ENCODE measurements at regions not wholly inside any gene's neighbourhood (a gene's known extent, or its start where the extent isn't known, plus 50 kb on each side); places are given as distances from the start of the nearest gene placed in this dataset.
A peak's percentile ranks its signal among the peaks of the same experiment; 100 is the strongest.
"Not testable (repeated sequence)": the region's sequence is repeated elsewhere in the genome, so short reads cannot be mapped to it uniquely, and the experiment has no call there.

DNA sequence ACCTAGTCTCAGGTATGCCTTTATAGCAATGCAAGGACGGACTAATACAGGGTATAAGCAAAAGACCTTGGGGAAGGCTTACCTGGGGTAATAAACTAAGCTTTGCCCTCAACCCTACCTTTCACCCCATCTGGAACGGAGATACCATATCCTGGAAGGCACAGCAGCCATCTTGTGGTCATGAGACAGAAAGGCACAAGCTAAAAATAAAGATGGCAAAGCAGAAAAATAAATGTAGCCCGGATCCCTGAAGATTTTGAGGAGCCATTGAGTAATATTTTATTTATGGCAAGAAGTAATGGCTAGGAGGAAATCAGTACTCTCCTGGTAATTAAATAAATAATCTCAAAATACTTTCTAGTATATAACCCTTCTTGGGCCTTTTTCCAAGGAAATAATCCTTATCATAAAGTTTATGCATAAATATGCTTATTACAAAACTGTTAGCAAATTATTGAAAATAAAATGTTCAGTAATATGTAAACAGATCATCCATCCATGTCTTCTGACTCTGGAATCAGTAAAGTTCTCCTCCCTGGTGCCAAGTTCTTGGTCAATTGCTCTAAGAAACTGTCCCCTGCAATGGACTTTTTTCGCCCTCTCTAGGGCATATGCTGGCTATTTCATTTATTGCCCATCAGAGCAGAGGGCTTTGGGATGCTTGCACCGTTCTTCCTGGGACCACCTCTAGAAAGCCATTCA, 198.7 kb downstream of the SPP2 start:
- no peak for DNase-seq (ENCODE audit: low read depth, low spot score)

DNA sequence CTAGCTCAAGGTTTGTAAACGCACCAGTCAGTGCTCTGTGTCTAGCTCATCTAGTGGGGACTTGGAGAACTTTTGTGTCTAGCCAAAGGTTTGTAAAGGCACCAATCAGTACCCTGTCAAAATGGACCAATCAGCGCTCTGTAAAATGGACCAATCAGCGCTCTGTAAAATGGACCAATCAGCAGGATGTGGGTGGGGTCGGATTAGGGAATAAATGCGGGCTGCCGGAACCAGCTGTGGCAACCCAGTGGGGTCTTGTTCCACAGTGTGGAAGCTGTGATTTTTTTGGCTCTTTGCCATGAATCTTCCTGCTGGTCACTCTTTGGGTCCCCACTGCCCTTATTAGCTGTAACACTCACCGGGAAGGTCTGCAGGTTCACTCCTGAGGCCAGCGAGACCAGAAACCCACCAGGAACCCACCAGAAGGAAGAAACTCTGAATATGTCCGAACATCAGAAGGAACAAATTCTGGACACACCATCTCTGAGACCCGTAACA, 197.8 kb downstream of the SPP2 start:
- DNase-seq (ENCODE audit: low read depth, low spot score): not testable (repeated sequence)

DNA sequence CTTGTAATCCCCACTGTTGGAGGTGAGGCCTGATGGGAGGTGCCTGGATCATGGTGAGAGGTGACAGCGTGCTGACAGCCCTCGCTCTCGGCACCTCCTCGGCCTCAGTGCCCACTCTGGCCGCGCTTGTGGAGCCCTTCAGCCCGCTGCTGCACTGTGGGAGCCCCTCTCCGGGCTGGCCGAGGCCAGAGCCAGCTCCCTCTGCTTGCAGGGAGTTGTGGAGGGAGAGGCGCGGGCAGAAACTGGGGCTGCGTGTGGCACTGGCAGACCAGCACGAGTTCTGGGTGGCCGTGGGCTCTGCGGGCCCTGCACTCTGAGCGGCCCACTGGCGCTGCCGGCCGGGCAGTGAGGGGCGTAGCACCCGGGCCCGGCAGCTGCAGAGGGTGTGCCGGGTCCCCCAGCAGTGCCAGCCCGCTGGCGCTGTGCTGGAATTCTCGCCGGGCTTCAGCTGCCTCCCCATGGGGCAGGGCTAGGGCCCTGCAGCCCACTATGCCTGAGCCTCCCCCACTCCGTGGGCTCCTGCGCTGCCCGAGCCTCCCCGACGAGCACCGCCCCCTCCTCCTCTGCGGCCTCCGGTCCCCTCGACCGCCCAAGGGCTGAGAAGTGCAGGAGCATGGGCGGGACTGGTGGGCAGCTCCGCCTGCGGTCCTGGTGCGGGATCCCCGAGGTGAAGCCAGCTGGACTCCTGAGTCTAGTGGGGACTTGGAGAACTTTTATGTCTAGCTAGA, 197.1 kb downstream of the SPP2 start:
- no peak for DNase-seq (ENCODE audit: low read depth, low spot score)

DNA sequence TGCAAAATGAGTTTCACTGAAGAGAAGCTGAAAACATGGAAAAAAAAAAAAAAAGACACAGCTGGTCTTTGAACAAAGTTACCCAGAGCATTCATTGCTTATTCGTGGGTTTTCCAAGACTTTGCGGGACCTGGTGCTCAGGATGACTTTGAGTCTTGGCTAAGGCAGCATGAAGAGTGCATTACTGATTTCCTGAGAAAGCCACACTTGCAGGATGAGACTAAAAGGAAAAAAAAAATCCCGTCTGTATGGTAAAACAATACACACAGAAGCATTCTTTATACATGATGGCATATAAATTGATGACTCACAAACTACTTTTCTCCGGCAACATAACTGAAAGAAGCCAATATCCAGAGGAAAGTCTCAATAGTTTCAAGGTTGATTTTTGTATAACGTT, 195.4 kb downstream of the SPP2 start:
- DNase-seq (ENCODE audit: low read depth, low spot score): peak; percentile 43

DNA sequence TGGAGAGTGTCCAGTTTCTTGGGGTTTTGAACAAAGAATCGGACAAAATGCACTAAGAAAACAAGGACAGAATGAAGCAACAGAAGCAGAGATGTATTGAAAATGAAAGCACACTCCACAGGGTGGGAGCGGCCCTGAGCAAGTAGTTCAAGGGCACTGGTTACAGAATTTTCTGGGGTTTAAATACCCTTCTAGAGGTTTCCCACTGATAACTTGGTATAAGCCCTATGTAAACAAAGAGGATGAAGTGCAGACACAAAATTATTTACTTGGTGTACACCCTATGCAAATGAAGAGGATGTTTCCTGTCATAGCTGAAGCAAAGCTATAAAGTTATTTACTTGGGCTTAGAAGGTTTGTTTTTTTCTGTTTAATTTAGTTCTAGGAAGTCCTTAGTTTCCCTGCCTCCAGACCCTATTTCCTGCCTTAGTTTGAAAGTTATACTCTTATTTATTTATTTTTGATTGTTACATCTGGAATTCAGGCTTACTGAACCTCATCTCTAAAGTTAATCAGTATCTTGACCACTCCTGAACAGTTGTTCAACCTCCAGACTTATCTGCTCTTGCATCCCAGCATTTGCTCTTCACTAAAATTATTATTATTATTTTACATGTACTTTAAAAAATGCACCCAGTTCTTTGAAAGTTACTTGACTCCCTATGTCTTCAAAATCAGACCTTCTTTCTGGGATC, 193.5 kb downstream of the SPP2 start:
- peak; percentile 51 for DNase-seq (ENCODE audit: low read depth, low spot score)

DNA sequence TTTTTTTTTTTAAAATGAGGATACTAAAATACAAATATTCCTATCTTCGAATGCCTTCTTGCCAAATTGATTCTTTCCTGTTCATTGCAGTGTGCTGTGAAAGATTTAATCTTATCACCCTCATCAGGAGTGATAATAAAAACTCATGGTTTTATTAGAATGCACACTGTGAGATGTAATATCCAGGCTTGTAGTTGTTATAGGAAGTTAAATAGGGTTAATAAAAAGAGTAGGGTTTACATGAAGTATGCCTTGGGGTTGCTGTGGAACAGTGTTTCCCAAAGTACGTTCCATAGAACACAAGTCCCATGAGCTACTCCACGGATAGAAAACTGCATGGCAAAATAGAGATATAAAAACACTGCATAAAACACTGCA, 191.9 kb downstream of the SPP2 start:
- DNase-seq (ENCODE audit: low read depth, low spot score): no peak

DNA sequence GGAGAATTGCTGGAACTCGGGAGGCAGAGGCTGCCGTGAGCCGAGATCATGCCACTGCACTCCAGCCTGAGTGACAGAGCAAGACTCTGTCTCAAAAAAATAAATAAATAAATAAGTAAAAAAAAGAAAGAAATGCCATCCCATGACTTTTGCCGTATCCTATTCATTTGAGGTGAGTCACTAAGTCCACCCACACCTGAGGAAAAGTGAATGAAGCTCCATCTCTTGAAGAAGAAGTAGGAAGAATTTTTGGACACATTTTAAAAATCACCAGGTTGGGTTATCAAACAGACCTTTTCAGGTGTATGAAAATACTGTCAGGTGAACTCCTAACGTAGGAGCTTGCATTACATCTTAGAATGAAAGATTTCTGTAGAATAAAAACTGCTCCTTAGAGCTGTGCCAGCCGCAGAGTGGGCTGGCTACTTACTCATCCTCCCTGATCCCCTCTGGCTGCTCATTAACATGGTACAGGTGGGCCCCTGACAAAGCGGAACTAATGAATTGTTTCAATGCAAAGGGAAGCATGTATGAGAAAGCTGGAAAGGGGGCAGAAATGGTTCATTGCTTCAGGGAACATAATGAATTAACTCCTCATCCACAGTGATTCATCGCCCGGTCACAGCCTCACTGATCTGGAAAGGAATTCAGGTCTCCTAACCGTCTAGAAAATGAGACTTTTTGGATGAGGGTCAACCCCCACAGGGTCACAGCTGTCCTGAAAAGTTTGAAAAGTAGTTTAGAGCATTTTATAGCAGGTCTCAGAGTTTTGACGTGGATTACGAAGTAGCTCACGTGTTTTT, 191.4 kb downstream of the SPP2 start:
- no peak for DNase-seq (ENCODE audit: low read depth, low spot score)

DNA sequence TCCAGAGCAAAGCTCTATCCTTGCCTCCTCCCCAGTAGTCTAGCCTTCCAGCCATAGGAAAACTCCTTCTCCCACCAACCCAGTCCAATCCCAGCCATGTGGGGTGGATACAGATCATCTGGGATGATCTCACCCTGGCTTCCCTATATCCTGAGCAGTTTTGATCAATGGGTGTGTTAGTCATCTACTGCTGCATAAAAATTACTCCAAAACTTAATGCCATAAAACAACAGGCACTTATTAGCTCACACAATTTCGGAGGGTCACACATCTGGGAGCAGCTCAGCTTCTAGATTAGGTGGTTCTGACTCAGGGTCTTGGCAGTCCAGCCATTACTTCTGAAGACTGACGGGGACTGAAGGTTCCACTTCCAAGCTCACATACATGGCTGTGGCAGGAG, 190.4 kb downstream of the SPP2 start:
- no peak for DNase-seq (ENCODE audit: low read depth, low spot score)

DNA sequence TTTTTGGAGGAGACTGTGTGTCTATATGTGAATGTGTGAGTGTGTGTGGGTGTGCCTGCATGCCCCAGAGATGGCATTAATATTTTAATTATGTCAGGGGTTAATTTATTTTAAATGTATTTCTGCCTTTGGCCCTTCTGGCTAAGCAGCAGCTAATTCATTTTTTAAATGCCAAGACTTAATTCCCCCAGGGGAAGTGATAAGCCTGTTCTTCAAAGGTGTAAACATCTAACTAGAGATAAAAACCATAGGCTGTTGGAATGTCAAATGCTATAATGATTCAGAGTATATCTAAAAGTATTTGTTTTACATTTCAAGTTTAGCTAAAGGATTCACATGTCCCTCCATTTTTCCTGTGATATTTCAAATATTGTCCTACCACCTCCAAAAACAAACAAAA, 184.7 kb downstream of the SPP2 start:
- no peak for DNase-seq (ENCODE audit: low read depth, low spot score)

DNA sequence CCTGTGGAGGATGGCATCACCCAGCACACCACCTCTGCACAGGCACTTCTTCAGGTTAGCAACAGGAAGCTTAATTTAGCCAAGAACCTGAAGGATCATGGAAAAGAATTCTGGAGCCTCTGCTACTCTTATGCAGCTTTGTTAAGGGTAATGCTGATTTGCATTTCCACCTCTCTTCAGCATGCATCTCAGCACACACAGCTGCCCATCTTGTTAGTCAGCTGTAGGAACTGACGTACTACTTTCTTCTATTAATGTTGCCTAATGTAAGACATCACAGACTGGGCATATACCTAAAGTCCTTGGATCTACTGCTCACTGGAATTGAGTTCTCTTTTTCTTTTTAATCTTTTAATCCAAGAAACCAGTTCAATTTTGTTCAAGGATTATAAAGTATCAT, 181.0 kb downstream of the SPP2 start:
- DNase-seq (ENCODE audit: low read depth, low spot score): no peak

DNA sequence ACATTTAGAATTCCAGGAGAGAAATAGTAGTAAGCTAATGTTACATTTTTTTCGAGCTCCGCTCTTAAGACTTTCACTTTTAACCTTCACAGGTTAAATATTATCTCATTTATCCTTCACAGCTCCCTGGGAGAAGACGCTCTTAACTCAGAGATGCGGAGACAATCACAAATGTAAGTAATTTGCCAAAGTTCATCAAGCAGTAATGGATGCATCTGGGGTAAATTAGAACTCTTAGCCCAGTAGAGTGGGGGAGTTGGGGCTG, 168.5 kb downstream of the SPP2 start:
- DNase-seq (ENCODE audit: low read depth, low spot score): no peak

DNA sequence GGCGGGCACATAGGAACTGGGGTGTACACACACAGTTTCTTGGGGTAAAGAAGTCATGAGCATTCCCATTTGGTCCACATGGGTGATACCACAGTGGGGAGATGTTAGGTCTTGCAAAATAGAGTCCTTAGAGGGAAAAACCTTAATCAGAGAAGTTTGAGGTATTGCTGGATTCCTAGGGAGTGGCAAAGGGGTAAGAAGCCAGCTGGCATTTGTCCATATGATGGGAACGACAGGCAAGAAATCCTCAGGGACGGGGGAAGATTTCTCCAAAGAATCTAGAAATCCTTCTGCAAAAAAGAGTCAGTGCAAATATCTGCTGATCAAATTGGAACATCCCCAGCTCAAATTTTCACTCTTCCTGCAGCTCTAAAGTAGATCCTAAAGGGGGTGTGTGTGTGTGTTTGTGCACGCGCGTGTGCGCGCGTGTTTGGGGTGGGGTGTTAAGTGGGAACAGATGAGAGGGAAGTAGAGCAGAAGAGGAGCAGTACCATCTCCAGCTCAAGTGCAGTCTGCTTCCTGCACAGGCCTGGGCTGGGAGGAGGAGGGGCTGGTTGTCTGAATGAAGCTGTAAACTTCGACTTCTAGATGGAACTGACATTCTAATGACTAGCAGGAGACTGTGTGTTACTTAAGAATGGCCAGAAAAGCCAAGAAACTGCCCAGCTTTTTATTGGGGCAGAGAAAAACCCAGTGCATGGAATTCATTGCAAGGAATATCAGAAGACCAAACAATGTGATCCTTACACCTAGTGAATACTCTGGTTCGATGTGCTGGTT, 168.0 kb downstream of the SPP2 start:
- no peak for DNase-seq (ENCODE audit: low read depth, low spot score)

DNA sequence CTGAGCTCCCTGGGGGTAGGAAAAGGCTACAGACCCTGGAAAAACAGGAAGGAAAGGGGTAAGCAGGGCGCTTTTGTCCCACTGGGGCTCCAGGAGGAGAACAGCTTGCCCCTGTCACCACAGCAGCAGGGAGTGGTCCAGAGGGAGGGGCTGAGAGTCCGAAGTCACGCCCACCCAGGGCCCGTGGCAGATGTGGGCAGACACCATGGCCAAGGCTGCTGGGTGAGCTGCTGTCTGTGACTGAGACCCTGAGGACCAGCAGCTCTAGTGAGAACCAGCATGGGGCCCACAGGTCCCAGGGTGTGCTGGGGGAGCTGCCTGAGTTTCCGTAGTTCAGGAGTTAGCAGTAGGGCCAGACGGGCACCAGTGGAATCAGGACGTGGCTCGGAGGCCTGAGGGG, 162.0 kb downstream of the SPP2 start:
- no peak for DNase-seq (ENCODE audit: low read depth, low spot score)

DNA sequence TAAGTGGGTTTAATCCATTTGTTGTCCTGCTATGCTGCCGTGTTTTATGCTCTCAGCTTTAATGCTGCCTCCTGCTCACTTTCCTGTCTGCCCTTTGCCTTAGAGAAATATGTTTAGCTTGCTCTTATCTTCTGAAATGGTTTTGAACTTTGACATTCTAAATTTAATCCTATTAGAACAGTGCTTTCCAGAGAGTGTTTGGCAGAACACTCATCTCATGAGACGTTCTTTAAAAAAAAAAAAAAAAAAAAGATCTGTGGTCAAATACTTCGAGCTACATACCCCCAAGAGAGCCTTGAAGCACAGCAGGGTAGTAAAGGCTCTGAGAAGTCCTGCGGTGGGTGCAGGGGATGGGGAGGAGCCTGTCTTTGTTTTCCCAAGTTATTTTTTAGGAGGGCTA, 161.3 kb downstream of the SPP2 start:
- DNase-seq (ENCODE audit: low read depth, low spot score): no peak

DNA sequence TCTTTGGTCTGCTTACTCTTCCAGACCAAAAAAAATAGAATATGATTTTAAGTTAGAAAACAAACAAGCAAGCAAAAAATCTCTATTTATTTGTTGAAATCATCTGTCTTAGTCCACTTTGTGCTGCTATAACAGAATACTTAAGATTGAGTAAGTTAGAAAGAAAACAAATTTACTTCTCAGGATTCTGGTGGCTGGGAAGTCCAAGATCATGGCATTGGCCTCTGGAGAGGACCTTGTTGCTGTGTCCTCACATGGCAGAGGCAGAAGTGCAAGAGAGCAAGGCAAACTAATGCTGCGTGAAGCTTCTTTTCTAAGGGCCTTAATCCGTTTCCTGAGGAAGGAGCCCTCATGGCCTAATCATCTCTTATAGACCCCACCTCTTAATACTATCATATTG, 156.2 kb downstream of the SPP2 start:
- DNase-seq (ENCODE audit: low read depth, low spot score): no peak

DNA sequence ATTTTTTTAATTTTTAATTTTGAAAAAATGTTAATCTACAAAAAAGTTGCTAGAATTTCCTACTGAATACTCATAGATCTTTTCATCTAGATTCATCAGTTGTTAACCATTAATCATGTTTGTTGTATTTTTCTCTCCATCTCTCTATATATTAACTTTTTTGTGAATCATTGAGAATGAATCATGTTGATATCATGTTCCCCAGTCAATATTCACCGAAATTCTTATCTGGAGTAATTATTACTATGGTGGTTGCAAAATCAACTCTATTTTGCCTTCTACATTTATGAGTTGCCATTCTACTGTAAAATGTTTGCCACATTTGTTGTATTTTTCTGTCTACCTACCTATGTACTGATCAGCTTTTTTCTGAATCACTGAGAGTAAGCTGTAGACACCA, 154.0 kb downstream of the SPP2 start:
- no peak for DNase-seq (ENCODE audit: low read depth, low spot score)

DNA sequence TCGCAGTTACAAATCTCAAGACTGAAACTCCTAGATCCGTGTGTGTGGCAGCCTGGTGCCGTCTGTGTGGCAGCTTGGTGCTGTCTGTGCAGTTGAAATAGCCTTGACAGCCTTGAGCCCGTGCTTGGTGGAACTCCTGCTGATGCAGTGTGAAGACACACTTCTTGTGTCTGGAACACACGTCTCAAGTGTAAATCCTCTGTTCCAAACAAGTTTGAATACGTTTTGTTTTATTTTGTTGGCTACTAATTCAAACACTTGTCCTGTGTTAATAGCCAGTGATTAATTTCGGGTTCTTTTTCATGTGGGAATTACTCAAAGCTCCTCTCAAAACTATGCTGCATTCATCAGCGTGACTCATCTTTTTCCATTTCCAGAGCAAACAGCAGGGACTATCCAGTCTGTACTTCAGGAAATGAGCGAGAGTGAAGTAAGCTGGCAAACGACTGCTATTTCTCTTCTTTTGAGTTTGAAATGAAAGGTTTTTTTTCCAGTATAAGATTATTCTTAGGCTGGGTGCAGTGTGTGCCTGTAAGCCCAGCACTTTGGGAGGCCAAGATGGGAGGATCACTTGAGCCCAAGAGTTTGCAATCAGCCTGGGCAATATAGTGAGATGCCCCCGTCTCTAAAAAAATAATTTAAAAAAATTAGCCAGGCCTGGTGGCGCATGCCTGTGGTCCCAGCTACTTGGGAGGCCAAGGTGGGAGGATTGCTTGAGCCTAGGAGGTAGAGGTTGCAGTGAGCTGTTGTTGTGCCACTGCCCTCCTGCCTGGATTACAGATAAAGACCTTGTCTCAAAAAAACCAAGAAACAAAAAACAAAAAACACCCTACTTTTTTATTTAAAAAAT, 152.9 kb downstream of the SPP2 start:
- peak; percentile 77 for DNase-seq (ENCODE audit: low read depth, low spot score)

DNA sequence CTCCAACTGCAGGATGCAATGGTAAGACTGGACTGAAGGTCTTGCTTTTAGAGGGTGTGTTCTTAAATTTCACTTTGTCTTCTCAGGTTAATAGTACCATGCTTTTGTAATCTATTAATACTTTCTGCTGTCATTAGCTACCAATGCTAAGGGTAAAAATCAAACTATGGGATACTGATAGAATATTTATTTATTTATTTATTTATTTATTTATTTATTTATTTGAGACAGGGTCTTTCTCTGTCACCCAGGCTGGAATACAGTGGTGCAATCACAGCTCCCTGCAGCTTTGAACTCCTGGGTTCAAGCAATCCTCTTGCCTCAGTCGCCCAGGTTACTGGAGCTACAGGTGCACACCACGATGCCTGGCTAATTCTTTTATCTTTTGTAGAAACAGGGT, 152.1 kb downstream of the SPP2 start:
- no peak for DNase-seq (ENCODE audit: low read depth, low spot score)

DNA sequence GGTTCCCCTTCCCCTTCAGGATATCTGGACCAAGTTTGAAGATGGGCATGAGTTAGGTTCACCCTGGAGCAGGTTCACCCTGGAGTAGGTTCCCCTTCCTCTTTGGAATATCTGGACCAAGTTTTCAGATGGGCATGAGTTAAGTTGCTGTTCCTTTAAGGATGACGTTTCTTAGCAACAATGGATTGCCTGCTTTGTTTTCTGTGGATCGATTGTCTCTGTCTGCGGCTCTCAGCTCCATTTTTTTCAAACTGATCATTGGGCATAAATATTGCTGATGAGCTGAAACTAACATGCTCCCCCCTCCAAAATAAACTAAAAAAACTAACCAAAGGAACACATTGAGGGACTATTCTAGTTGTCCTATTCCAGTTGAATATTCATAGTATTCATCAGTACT, 149.5 kb downstream of the SPP2 start:
- no peak for DNase-seq (ENCODE audit: low read depth, low spot score)

DNA sequence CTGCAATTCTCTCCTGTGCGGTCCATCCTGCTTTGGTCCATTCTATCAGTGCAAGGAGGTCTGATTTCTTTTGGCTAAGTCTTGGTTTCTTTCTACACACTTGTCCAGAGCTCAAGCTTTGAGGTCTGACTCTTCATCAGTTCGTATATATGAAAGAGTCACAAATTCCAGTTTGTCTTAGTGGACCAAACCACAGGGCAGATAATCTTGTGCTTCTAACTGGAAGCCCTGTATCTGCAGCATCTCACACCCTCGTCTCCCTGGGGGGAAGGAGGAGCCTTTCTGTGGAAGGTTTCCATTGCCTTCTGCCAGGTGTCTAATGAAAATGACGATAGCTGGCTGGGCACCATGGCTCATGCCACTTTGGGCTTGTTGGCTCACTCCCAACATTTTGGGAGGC, 148.5 kb downstream of the SPP2 start:
- no peak for DNase-seq (ENCODE audit: low read depth, low spot score)

DNA sequence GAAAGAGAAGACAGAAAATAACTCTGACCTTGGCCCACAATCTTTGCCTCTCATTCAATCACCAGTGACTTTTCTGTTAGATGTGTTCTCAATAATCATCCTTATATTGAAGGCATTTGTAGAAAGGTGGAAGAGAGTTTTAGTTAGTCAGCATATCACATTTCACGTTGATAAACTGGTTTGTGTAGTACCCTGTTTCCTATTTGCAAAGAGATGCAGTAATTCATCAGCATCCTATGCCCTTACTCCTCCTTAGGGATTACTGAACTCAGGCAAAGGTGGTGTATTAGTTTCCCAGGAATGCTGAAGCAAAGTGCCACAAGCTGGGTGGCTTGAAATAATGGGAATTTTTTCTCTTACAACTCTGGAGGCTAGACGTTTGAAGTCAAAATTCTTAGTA, 145.0 kb downstream of the SPP2 start:
- no peak for DNase-seq (ENCODE audit: low read depth, low spot score)

All from smooth muscle cell of the brain vasculature (primary cell).